GM10266 (cell line): ENCODE measurements at regions not wholly inside any gene's neighbourhood (a gene's known extent, or its start where the extent isn't known, plus 50 kb on each side); places are given as distances from the start of the nearest gene placed in this dataset.
"Not testable (repeated sequence)": the region's sequence is repeated elsewhere in the genome, so short reads cannot be mapped to it uniquely, and the experiment has no call there.

ENCODE experiments used
- DNase-seq: peaks from one replicate; pipeline ENCODE4 v3.0.0; 2012; ENCODE audit errors: extremely low spot score
- TF ChIP-seq, protein P1 (sequence below): IDR thresholded peaks from 2 replicates; pipeline ENCODE4 v1.5.1; 2012; ENCODE audit warnings: mild to moderate bottlenecking, low read depth; ENCODE audit not compliant: control insufficient read depth, insufficient read depth; ENCODE audit errors: missing control alignments

DNA sequence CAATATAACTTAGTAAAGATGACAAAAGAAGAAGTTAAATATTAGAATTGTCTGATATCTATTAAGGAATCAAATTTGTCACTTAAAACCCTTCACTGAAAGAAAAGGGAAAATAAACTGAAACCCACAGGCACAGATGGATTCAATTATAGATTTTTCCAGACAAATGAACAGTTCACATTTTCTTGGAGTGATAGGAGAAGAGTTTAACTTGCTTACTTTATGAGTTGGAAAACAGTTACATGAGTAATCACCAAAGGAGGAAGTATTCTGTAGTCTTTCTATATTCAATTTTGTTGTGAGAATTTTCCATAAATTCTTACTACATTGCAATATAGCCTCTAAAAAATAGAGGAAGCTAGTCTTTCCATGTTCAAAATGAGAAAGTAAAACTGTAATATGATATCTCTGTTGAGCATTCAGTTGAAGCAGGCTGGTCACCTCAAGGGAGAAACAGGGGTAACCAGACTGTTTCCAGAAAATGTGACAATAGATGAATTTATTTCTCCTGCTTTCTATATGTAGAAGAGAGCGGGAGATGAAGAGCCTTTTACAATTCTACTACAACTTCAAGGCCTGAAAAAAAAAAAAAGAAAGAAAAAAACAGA, 330.3 kb upstream of the EPHA5 start:
- no peak for DNase-seq
- TF ChIP-seq, protein P1, sequence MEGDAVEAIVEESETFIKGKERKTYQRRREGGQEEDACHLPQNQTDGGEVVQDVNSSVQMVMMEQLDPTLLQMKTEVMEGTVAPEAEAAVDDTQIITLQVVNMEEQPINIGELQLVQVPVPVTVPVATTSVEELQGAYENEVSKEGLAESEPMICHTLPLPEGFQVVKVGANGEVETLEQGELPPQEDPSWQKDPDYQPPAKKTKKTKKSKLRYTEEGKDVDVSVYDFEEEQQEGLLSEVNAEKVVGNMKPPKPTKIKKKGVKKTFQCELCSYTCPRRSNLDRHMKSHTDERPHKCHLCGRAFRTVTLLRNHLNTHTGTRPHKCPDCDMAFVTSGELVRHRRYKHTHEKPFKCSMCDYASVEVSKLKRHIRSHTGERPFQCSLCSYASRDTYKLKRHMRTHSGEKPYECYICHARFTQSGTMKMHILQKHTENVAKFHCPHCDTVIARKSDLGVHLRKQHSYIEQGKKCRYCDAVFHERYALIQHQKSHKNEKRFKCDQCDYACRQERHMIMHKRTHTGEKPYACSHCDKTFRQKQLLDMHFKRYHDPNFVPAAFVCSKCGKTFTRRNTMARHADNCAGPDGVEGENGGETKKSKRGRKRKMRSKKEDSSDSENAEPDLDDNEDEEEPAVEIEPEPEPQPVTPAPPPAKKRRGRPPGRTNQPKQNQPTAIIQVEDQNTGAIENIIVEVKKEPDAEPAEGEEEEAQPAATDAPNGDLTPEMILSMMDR: no peak

DNA sequence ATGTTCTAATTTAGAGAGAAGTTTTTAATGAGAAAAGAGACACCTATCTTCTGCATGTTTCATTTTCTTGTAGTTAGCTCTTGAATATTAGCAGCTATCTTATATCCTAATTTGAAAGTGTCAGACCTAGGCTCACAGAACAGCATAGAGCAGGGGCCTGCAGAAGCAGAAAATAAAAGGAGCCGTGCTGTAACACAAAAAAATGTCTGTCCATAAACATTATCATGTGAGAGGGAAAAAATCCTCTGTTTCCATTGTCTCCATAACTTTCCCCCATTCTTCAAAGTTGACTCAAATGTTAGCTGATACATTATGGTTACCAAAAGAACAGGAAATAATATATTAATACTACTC, 329.2 kb upstream of the EPHA5 start:
- no peak for DNase-seq
- TF ChIP-seq, protein P1: no peak

DNA sequence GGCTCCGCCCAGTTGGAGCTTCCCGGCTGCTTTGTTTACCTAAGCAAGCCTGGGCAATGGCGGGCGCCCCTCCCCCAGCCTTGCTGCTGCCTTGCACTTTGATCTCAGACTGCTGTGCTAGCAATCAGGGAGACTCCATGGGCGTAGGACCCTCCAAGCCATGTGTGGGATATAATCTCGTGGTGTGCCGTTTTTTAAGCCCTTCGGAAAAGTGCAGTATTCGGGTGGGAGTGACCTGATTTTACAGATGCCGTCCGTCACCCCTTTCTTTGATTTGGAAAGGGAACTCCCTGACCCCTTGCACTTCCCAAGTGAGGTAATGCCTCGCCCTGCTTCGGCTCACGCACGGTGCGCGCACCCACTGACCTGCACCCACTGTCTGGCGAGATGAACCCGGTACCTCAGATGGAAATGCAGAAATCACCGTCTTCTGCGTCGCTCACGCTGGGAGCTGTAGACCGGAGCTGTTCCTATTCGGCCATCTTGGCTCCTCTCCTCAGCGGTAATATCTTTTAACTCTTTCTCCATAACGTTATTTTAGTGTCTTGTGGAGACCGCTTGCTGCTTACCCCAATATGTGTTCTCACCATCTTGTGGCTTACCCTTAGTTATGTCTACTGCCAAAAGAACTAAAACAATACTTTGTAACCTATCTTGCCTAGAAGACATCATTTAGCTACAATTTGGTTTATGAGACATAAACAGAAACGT, 328.7 kb upstream of the EPHA5 start:
- not testable (repeated sequence) for DNase-seq

DNA sequence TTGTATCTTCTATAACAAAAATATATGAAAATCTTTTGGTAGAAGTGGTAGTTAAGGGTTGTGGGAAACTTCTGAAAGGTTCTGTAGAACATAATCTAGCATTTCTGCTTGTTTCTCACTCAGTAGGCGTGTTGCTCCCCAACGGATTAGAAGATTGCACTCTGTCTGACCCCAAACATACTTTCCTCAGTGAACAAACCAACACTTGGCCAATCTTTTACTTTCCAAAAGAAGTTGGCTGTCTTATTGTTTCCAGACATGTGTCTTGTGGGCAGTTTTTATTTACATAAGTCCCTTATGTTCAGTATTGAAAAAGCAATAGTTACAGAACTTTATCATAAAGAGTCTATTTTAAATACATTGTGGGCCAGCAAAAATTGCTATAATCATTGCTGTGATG, 312.8 kb upstream of the EPHA5 start:
- no peak for DNase-seq
- TF ChIP-seq, protein P1: no peak

DNA sequence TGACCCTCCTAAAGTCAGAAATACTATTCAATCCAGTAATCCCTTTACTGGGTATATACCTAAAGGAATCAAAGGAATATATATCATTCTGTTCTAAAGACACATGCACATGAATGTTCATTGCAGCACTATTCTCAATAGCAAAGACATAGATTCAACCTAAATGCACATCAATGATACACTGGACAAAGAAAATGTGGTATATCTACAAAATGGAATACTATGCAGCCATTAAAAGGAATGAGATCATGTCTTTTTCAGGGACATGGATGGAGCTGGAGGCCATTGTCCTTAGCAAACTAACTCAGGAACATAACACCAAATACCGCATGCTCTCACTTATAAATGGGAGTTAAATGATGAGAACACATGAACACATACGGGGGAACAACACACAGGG, 306.0 kb upstream of the EPHA5 start:
- DNase-seq: no peak

DNA sequence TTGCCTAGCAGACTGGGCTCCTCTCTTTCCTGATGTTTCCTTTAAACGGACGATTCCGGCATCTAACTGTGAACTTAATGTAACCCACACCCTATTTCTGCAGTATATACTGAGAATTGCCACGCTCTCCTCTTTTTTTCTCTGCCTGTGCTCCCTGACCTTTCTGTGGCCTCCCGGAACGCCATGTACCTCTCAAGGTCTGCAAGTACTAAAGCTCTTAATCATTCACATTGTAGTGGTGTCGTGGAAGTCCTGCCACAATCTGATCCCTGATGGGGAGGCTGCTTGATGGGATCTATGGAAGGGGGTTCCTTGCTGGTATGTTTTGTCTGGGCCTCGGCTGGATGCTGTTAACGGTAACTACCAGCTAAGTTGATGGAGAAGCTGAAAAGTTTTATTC, 302.9 kb upstream of the EPHA5 start:
- TF ChIP-seq, protein P1: no peak
- DNase-seq: no peak

More for the DNA sequence above, 306.0 kb upstream of the EPHA5 start:
- TF ChIP-seq, protein P1: no peak

DNA sequence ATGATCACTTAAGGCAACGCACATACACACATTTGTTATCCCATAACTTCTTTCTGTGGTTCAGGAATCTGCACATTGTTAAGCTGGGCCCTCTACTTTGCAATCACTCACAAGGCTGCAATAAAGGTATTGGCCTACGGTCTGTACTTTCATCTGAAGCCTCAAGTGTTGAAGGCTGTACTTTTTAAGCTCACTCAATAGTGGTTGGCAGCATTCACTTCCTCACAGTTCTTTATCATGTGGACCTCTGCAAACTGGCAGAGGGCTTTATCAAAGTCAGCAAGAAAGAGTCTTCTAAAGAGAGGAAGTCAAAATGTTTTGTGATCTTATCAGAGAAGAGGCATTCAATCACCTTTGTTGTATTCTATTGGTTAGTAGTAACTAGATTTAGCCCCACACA, 301.4 kb upstream of the EPHA5 start:
- no peak for DNase-seq

More for the DNA sequence above, 301.4 kb upstream of the EPHA5 start:
- TF ChIP-seq, protein P1: no peak
